ENCODE measurements at regions not wholly inside any gene's neighbourhood (a gene's known extent, or its start where the extent isn't known, plus 50 kb on each side); places are given as distances from the start of the nearest gene placed in this dataset.

DNA sequence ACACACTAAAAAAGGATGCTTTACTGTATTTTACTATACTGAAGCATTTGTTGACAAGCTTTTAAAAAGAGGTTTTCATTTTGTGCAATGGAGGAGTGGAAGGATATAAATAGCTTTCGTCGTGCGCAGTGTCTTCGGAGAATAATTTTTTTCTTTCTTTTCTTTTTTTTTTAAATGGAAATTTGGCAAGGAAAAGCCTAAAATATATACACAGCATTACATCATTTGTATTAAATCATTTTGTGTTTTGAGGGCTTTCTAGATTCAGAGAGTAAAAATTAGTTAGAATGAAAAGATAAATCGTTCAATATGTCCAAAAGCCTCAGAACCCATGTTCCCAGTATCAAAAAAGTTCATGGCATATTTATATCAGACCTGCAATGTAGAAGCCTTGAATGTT, 150.2 kb upstream of the FERD3L start:
- no peak for TF ChIP-seq POLR2A (IDR thresholded peaks at IDR 0.05)
- TF ChIP-seq, protein P1, sequence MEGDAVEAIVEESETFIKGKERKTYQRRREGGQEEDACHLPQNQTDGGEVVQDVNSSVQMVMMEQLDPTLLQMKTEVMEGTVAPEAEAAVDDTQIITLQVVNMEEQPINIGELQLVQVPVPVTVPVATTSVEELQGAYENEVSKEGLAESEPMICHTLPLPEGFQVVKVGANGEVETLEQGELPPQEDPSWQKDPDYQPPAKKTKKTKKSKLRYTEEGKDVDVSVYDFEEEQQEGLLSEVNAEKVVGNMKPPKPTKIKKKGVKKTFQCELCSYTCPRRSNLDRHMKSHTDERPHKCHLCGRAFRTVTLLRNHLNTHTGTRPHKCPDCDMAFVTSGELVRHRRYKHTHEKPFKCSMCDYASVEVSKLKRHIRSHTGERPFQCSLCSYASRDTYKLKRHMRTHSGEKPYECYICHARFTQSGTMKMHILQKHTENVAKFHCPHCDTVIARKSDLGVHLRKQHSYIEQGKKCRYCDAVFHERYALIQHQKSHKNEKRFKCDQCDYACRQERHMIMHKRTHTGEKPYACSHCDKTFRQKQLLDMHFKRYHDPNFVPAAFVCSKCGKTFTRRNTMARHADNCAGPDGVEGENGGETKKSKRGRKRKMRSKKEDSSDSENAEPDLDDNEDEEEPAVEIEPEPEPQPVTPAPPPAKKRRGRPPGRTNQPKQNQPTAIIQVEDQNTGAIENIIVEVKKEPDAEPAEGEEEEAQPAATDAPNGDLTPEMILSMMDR (IDR thresholded peaks at IDR 0.05), result no peak

DNA sequence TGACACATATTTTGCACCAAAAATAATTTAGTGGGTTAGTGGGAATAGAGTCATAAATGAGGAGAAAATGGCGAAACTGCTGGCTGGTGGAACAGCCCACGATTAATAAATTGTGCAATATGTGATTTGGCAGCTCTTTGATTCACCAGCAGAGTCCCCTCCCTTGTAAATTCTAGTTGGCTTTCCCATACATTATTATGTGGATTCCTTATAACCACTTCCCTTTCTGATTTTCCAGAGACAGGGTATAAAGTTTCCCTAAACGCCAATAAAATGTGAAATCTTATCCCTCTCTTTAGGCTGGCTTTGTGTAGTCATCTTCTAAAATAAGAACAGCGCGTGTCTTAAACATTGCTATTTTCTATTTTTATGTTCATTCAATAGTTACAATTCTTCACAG, 149.4 kb upstream of the FERD3L start:
- Histone ChIP-seq H3K9me3 (no peaks in the 10 kb centered on the region), H3K27ac (no peak overlapping the region), H3K36me3 (no peaks in the 10 kb centered on the region), H3K4me1 (no peaks in the 10 kb centered on the region), H3K27me3 (no peaks in the 10 kb centered on the region), H3K4me3 (no peak overlapping the region)
- DNase-seq, result no peak
- no peak for TF ChIP-seq POLR2A (IDR thresholded peaks at IDR 0.05)
- TF ChIP-seq, protein P1 (IDR thresholded peaks at IDR 0.05), result no peak

More for the DNA sequence above, 150.2 kb upstream of the FERD3L start:
- Histone ChIP-seq H3K9me3 (no peaks in the 10 kb centered on the region), H3K4me3 (no peak overlapping the region), H3K36me3 (no peaks in the 10 kb centered on the region), H3K4me1 (no peaks in the 10 kb centered on the region), H3K27ac (no peak overlapping the region), H3K27me3 (no peaks in the 10 kb centered on the region)
- DNase-seq, result no peak

DNA sequence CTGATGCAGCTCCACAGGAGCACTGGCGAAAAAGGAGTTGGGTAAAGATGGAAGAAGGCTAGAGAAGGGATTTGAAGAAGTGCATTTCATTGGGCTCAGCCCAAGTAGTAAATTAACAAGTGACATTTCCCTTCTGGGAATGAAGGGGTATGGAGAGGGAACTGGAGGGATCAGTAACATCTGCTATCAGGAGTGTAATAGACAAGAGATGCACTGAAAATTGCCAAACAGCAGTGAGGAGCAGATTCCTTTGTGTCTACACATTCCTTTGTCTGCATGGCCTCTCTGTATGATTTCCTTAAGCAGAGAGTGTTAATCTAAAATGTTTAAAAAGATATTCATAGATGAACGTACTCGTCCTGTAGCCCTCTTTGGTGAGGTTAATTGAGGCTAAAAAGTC, 148.2 kb upstream of the FERD3L start:
- H3K27ac ChIP-seq, result no peak overlapping the region
- no peaks in the 10 kb centered on the region for H3K27me3 ChIP-seq
- DNase-seq, result no peak
- H3K4me3 ChIP-seq, result no peak overlapping the region
- TF ChIP-seq, protein P1 (IDR thresholded peaks at IDR 0.05), result no peak
- TF ChIP-seq POLR2A (IDR thresholded peaks at IDR 0.05), result no peak
- H3K9me3 ChIP-seq, result no peaks in the 10 kb centered on the region
- H3K36me3 ChIP-seq, result no peaks in the 10 kb centered on the region
- no peaks in the 10 kb centered on the region for H3K4me1 ChIP-seq

DNA sequence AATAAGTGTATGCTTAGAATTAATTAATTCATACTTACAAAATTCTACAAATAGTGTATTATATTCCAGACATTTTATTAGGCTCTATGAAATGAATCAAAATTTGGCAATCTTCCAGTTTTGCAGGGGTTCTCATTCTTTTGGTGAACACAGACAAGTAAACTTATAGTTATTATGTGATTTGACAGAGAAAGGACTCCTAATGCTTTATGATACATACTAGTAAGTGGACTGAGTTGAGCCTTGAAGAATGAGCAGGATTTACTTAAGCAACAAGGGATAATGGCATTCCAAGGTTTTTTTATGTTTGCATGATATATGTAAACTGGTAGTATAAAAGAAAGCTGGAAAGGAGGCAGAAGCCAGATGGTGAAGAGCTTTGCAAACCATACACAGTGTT, 145.7 kb upstream of the FERD3L start:
- no peaks in the 10 kb centered on the region for H3K4me1 ChIP-seq

DNA sequence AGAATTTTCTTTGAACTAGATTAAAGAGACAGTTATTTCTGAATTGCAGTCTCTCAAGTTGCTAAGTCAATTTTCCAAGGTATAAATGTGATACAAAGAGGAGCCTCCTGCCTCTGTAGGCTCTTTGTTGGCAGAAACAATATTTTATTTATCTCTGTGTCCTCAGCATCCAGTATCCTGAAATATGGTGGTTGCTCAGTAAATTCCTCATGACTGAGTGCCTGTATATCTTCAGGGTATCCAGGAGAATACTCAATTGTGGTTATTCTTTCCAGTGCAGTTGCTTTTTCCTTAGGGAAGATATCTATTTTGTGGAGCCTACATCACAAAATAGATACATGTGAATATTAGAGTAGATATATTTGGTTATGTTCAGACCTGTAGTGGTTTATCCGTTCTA, 144.8 kb upstream of the FERD3L start:
- H3K9me3 ChIP-seq, result no peaks in the 10 kb centered on the region
- no peak for DNase-seq
- H3K27me3 ChIP-seq, result no peaks in the 10 kb centered on the region
- H3K4me3 ChIP-seq, result no peak overlapping the region
- H3K4me1 ChIP-seq, result no peaks in the 10 kb centered on the region
- TF ChIP-seq, protein P1 (IDR thresholded peaks at IDR 0.05), result no peak
- no peak for TF ChIP-seq POLR2A (IDR thresholded peaks at IDR 0.05)
- no peak overlapping the region for H3K27ac ChIP-seq
- H3K36me3 ChIP-seq, result no peaks in the 10 kb centered on the region

More for the DNA sequence above, 145.7 kb upstream of the FERD3L start:
- no peak overlapping the region for H3K4me3 ChIP-seq
- H3K27me3 ChIP-seq, result no peaks in the 10 kb centered on the region
- DNase-seq, result no peak
- H3K27ac ChIP-seq, result no peak overlapping the region
- no peaks in the 10 kb centered on the region for H3K9me3 ChIP-seq
- no peaks in the 10 kb centered on the region for H3K36me3 ChIP-seq
- no peak for TF ChIP-seq POLR2A (IDR thresholded peaks at IDR 0.05)
- TF ChIP-seq, protein P1 (IDR thresholded peaks at IDR 0.05), result no peak

Data from Peyer's patch (tissue), 4 donors.